Fibroblast of lung (primary cell): ENCODE measurements at regions not wholly inside any gene's neighbourhood (a gene's known extent, or its start where the extent isn't known, plus 50 kb on each side); places are given as distances from the start of the nearest gene placed in this dataset.

Experiments
- DNase-seq, 2 donors: peaks; one replicate each; pipeline versions ENCODE4 v3.0.0 to v3.0.0-alpha.2; 2010; ENCODE audit warnings: low read depth in 2 of 2
- H2AFZ ChIP-seq: 2 replicates; pipeline ENCODE4 v1.5.1; 2012; ENCODE audit warnings: low read length, control low read depth, inconsistent platforms
- H3K27ac ChIP-seq: 2 replicates; pipeline ENCODE4 v1.5.1; 2011; ENCODE audit warnings: low read length, control low read depth; ENCODE audit not compliant: insufficient read depth
- H3K27me3 ChIP-seq: 2 replicates; pipeline ENCODE4 v1.5.1; 2011; ENCODE audit warnings: mild to moderate bottlenecking, low read length; ENCODE audit not compliant: control insufficient read depth, insufficient read depth
- H3K36me3 ChIP-seq: 2 replicates; pipeline ENCODE4 v1.5.1; 2011; ENCODE audit warnings: low read length; ENCODE audit not compliant: control insufficient read depth, insufficient read depth
- H3K4me1 ChIP-seq: 2 replicates; pipeline ENCODE4 v1.5.1; 2011; ENCODE audit warnings: low read length; ENCODE audit not compliant: control insufficient read depth, insufficient read depth; ENCODE audit errors: extremely low read depth
- H3K4me2 ChIP-seq: 2 replicates; pipeline ENCODE4 v1.5.1; 2011; ENCODE audit warnings: low read length, control low read depth; ENCODE audit not compliant: insufficient read depth; ENCODE audit errors: extremely low read depth
- H3K4me3 ChIP-seq, 4 experiments: fragments of 200-600 bp in 1 of 4; sonication (generic) in 1 of 4; replicated peaks in 1 of 4; 2 replicates each; pipeline ENCODE4 v1.5.1; 2011 to 2016; ENCODE audit warnings: low read length in 4 of 4, low read depth in 3 of 4, mild to moderate bottlenecking in 3 of 4, control low read depth in 2 of 4, inconsistent platforms in 1 of 4, mixed read lengths in 1 of 4; ENCODE audit not compliant: insufficient read depth in 1 of 4; ENCODE audit errors: control extremely low read depth in 1 of 4
- H3K79me2 ChIP-seq: 2 replicates; pipeline ENCODE4 v1.5.1; 2012; ENCODE audit warnings: mild to moderate bottlenecking, low read length, inconsistent platforms; ENCODE audit not compliant: control insufficient read depth, insufficient read depth
- H3K9ac ChIP-seq: 2 replicates; pipeline ENCODE4 v1.5.1; 2011; ENCODE audit warnings: mild to moderate bottlenecking, low read length, control low read depth; ENCODE audit not compliant: insufficient read depth
- H3K9me3 ChIP-seq: 2 replicates; pipeline ENCODE4 v1.5.1; 2012; ENCODE audit warnings: low read depth, low read length; ENCODE audit not compliant: control insufficient read depth, insufficient read depth
- H4K20me1 ChIP-seq: 2 replicates; pipeline ENCODE4 v1.5.1; 2011; ENCODE audit warnings: low read length; ENCODE audit not compliant: control insufficient read depth, insufficient read depth; ENCODE audit errors: extremely low read depth
- CTCF ChIP-seq, 2 donors: IDR thresholded peaks in 1 of 2; conservative IDR thresholded peaks in 1 of 2; 1 replicate in 1 of 2; 2 replicates in 1 of 2; pipeline ENCODE4 v1.5.1; 2011 to 2012; ENCODE audit warnings: low read length in 2 of 2, control low read depth in 1 of 2, inconsistent platforms in 1 of 2, low read depth in 1 of 2, mild to moderate bottlenecking in 1 of 2
- EZH2 ChIP-seq: IDR thresholded peaks from 2 replicates; pipeline ENCODE4 v1.5.1; 2012; ENCODE audit warnings: low read length, control low read depth, mild to moderate bottlenecking; ENCODE audit errors: missing control alignments

GRCh38 chr4:14359991-14360390 is 642.3 kb upstream of the CPEB2 start:
- no peaks in the 10 kb centered on the region for H3K79me2 ChIP-seq

GRCh38 chr4:14361084-14361483 is 641.2 kb upstream of the CPEB2 start:
- Histone ChIP-seq H3K9ac (no peak overlapping the region), H3K79me2 (no peaks in the 10 kb centered on the region), H3K36me3 (no peaks in the 10 kb centered on the region), H3K4me2 (no peak overlapping the region), H3K27me3 (no peaks in the 10 kb centered on the region), H3K27ac (no peak overlapping the region), H4K20me1 (no peaks in the 10 kb centered on the region), H3K4me3 (no peak overlapping the region), H3K4me1 (no peaks in the 10 kb centered on the region), H2AFZ (no peak overlapping the region), H3K9me3 (no peaks in the 10 kb centered on the region)
- TF ChIP-seq CTCF (conservative IDR thresholded peaks at IDR 0.05 in 1 of 2, IDR thresholded peaks at IDR 0.05 in 1 of 2; ENCODE audit: low read depth in 1 of 2, low read length in 2 of 2): no peak
- no peak for TF ChIP-seq EZH2
- DNase-seq: no peak

More at GRCh38 chr4:14359991-14360390, 642.3 kb upstream of the CPEB2 start:
- no peak overlapping the region for H3K9ac ChIP-seq
- H3K36me3 ChIP-seq: no peaks in the 10 kb centered on the region
- H3K27me3 ChIP-seq: no peaks in the 10 kb centered on the region
- no peak overlapping the region for H3K4me3 ChIP-seq
- TF ChIP-seq EZH2 (no peak), CTCF (conservative IDR thresholded peaks at IDR 0.05 in 1 of 2, IDR thresholded peaks at IDR 0.05 in 1 of 2; ENCODE audit: low read depth in 1 of 2, low read length in 2 of 2) (no peak)
- H3K4me2 ChIP-seq: no peak overlapping the region
- H3K27ac ChIP-seq: no peak overlapping the region
- H3K4me1 ChIP-seq: no peaks in the 10 kb centered on the region
- no peaks in the 10 kb centered on the region for H3K9me3 ChIP-seq
- DNase-seq: no peak
- no peaks in the 10 kb centered on the region for H4K20me1 ChIP-seq
- no peak overlapping the region for H2AFZ ChIP-seq

- no peak for TF ChIP-seq CTCF (conservative IDR thresholded peaks at IDR 0.05 in 1 of 2, IDR thresholded peaks at IDR 0.05 in 1 of 2; ENCODE audit: low read depth in 1 of 2, low read length in 2 of 2)
- TF ChIP-seq EZH2: no peak
- Histone ChIP-seq H3K79me2 (no peaks in the 10 kb centered on the region), H3K9ac (no peak overlapping the region), H3K27me3 (no peaks in the 10 kb centered on the region), H3K4me3 (no peak overlapping the region), H3K4me2 (no peak overlapping the region), H3K36me3 (no peaks in the 10 kb centered on the region), H4K20me1 (no peaks in the 10 kb centered on the region), H3K27ac (no peak overlapping the region), H3K4me1 (no peaks in the 10 kb centered on the region), H3K9me3 (no peaks in the 10 kb centered on the region), H2AFZ (no peak overlapping the region)
- no peak for DNase-seq
Measured at GRCh38 chr4:14362385-14362784, 639.9 kb upstream of the CPEB2 start.
